ENCODE measurements at regions not wholly inside any gene's neighbourhood (a gene's known extent, or its start where the extent isn't known, plus 50 kb on each side); places are given as distances from the start of the nearest gene placed in this dataset.

- DNase-seq (ENCODE audit: low read depth, low spot score) (no peak), FAIRE-seq (no peak)
- Histone ChIP-seq H4K20me1 (ENCODE audit: control insufficient read depth, extremely low read depth, insufficient read depth, low read length) (no peaks in the 10 kb centered on the region), H3K27me3 (ENCODE audit: control insufficient read depth, extremely low read depth, insufficient read depth, low read length) (no peaks in the 10 kb centered on the region), H3K79me2 (ENCODE audit: control insufficient read depth, insufficient read depth, low read length) (no peaks in the 10 kb centered on the region), H3K4me2 (ENCODE audit: control insufficient read depth, extremely low read depth, insufficient read depth, low read depth, low read length) (no peak overlapping the region), H3K4me3 (ENCODE audit: control insufficient read depth in 2 of 3, extremely low read depth in 1 of 3, insufficient read depth in 2 of 3, low read depth in 1 of 3, low read length in 3 of 3) (no peak overlapping the region), H3K4me1 (ENCODE audit: control insufficient read depth, extremely low read depth, insufficient read depth, low read length) (no peaks in the 10 kb centered on the region), H2AFZ (ENCODE audit: control insufficient read depth, low read length) (no peak overlapping the region), H3K27ac (ENCODE audit: control insufficient read depth, insufficient read depth, low read length) (no peak overlapping the region), H3K9ac (ENCODE audit: control insufficient read depth, extremely low read depth, insufficient read depth, low read length) (no peak overlapping the region), H3K36me3 (ENCODE audit: control insufficient read depth in 2 of 2, extremely low read depth in 1 of 2, insufficient read depth in 2 of 2, low read length in 2 of 2) (no peaks in the 10 kb centered on the region), H3K9me1 (ENCODE audit: control insufficient read depth, extremely low read depth, insufficient read depth, low read length) (no peaks in the 10 kb centered on the region), H3K9me3 (ENCODE audit: control insufficient read depth, low read depth, low read length) (no peaks in the 10 kb centered on the region)
- dilution Hi-C loops (cut with MboI; ENCODE audit: extremely low pct_ligation_motif_present, low sequenced_read_pairs): no loop called here
- TF ChIP-seq CTCF (optimal IDR thresholded peaks at IDR 0.05 in 1 of 3, IDR thresholded peaks at IDR 0.05 in 1 of 3, conservative IDR thresholded peaks at IDR 0.05 in 1 of 3; ENCODE audit: extremely low read depth in 1 of 3, insufficient read depth in 2 of 3, low read length in 3 of 3): no peak
- no peak for TF ChIP-seq EZH2 (IDR thresholded peaks at IDR 0.05; ENCODE audit: low read length)
Observed at GRCh38 chr4:96972920-96973319, 1133.0 kb downstream of the PDHA2 start.

GRCh38 chr4:96974295-96974694 is 1134.4 kb downstream of the PDHA2 start:
- H3K4me3 ChIP-seq (ENCODE audit: control insufficient read depth in 2 of 3, extremely low read depth in 1 of 3, insufficient read depth in 2 of 3, low read depth in 1 of 3, low read length in 3 of 3): no peak overlapping the region
- no peak for DNase-seq (ENCODE audit: low read depth, low spot score)
- H3K4me2 ChIP-seq (ENCODE audit: control insufficient read depth, extremely low read depth, insufficient read depth, low read depth, low read length): no peak overlapping the region
- FAIRE-seq: no peak
- no peaks in the 10 kb centered on the region for H3K36me3 ChIP-seq (ENCODE audit: control insufficient read depth in 2 of 2, extremely low read depth in 1 of 2, insufficient read depth in 2 of 2, low read length in 2 of 2)
- H3K4me1 ChIP-seq (ENCODE audit: control insufficient read depth, extremely low read depth, insufficient read depth, low read length): no peaks in the 10 kb centered on the region
- TF ChIP-seq CTCF (optimal IDR thresholded peaks at IDR 0.05 in 1 of 3, IDR thresholded peaks at IDR 0.05 in 1 of 3, conservative IDR thresholded peaks at IDR 0.05 in 1 of 3; ENCODE audit: extremely low read depth in 1 of 3, insufficient read depth in 2 of 3, low read length in 3 of 3) (no peak), EZH2 (IDR thresholded peaks at IDR 0.05; ENCODE audit: low read length) (no peak)
- H2AFZ ChIP-seq (ENCODE audit: control insufficient read depth, low read length): no peak overlapping the region
- H3K9me3 ChIP-seq (ENCODE audit: control insufficient read depth, low read depth, low read length): no peaks in the 10 kb centered on the region
- H3K9me1 ChIP-seq (ENCODE audit: control insufficient read depth, extremely low read depth, insufficient read depth, low read length): no peaks in the 10 kb centered on the region
- no peak overlapping the region for H3K9ac ChIP-seq (ENCODE audit: control insufficient read depth, extremely low read depth, insufficient read depth, low read length)
- no peak overlapping the region for H3K27ac ChIP-seq (ENCODE audit: control insufficient read depth, insufficient read depth, low read length)
- H3K79me2 ChIP-seq (ENCODE audit: control insufficient read depth, insufficient read depth, low read length): no peaks in the 10 kb centered on the region
- dilution Hi-C loops (cut with MboI; ENCODE audit: extremely low pct_ligation_motif_present, low sequenced_read_pairs): no loop called here
- no peaks in the 10 kb centered on the region for H3K27me3 ChIP-seq (ENCODE audit: control insufficient read depth, extremely low read depth, insufficient read depth, low read length)
- H4K20me1 ChIP-seq (ENCODE audit: control insufficient read depth, extremely low read depth, insufficient read depth, low read length): no peaks in the 10 kb centered on the region

All from keratinocyte (primary cell).